ENCODE measurements at regions not wholly inside any gene's neighbourhood (a gene's known extent, or its start where the extent isn't known, plus 50 kb on each side); places are given as distances from the start of the nearest gene placed in this dataset.
"Not testable (repeated sequence)": the region's sequence is repeated elsewhere in the genome, so short reads cannot be mapped to it uniquely, and the experiment has no call there.

GRCh38 chr21:6545288-6545687, 3976.1 kb upstream of the TPTE start:
- ATAC-seq = peak; percentile 52
- not testable (repeated sequence) for H3K4me1 Mint-ChIP-seq; H3K36me3 Mint-ChIP-seq (ENCODE audit: low read depth)

DNA sequence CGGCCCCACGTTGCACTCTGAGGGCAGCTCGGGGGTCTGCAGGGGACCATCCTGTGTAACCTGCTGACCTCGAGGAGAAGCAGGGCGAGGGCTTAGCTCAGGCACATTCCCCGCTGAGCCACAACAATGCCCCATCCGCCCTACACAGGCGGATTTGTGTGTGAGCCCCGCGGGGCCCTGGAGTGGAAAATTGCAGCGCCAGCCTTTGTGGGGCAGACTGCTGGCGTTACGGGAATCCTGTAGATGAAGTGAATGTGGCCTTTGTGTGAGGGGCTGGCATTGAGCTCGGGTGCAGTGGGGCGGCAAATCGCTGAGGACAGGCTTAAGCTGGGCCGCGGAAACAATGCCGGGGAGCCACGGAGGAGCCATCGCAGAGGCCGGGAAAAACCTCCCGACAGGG, 3970.3 kb upstream of the TPTE start:
- not testable (repeated sequence) for DNase-seq (ENCODE audit: low spot score); H3K27me3 ChIP-seq (ENCODE audit: insufficient read depth); H3K4me3 ChIP-seq; H3F3A ChIP-seq (replicated peaks; ENCODE audit: low read depth); H3K27me3 Mint-ChIP-seq (ENCODE audit: insufficient read depth, low read depth, poor library complexity); H3K79me2 ChIP-seq (replicated peaks; ENCODE audit: insufficient read depth); H3K9me2 ChIP-seq (ENCODE audit: insufficient read depth); H3K4me3 Mint-ChIP-seq; H3K27ac Mint-ChIP-seq; H3K4me1 ChIP-seq (ENCODE audit: insufficient read depth); H3K4me2 ChIP-seq; H3K36me3 Mint-ChIP-seq (ENCODE audit: low read depth); H3K4me1 Mint-ChIP-seq; H3K36me3 ChIP-seq (ENCODE audit: insufficient read depth); H3K9me3 Mint-ChIP-seq; H4K20me1 ChIP-seq (replicated peaks; ENCODE audit: insufficient read depth); H2AFZ ChIP-seq; H3K27ac ChIP-seq (ENCODE audit: low read depth)
- peak; percentile 72 for ATAC-seq

More at GRCh38 chr21:6545288-6545687, 3976.1 kb upstream of the TPTE start:
- not testable (repeated sequence) for H3K4me3 Mint-ChIP-seq; H4K20me1 ChIP-seq (replicated peaks; ENCODE audit: insufficient read depth); H2AFZ ChIP-seq; H3K4me3 ChIP-seq; H3K4me1 ChIP-seq (ENCODE audit: insufficient read depth); H3K9me2 ChIP-seq (ENCODE audit: insufficient read depth); H3F3A ChIP-seq (replicated peaks; ENCODE audit: low read depth); H3K36me3 ChIP-seq (ENCODE audit: insufficient read depth); H3K9me3 Mint-ChIP-seq; H3K27me3 Mint-ChIP-seq (ENCODE audit: insufficient read depth, low read depth, poor library complexity); H3K27ac ChIP-seq (ENCODE audit: low read depth); H3K4me2 ChIP-seq; DNase-seq (ENCODE audit: low spot score); H3K79me2 ChIP-seq (replicated peaks; ENCODE audit: insufficient read depth); H3K27me3 ChIP-seq (ENCODE audit: insufficient read depth); H3K27ac Mint-ChIP-seq

DNA sequence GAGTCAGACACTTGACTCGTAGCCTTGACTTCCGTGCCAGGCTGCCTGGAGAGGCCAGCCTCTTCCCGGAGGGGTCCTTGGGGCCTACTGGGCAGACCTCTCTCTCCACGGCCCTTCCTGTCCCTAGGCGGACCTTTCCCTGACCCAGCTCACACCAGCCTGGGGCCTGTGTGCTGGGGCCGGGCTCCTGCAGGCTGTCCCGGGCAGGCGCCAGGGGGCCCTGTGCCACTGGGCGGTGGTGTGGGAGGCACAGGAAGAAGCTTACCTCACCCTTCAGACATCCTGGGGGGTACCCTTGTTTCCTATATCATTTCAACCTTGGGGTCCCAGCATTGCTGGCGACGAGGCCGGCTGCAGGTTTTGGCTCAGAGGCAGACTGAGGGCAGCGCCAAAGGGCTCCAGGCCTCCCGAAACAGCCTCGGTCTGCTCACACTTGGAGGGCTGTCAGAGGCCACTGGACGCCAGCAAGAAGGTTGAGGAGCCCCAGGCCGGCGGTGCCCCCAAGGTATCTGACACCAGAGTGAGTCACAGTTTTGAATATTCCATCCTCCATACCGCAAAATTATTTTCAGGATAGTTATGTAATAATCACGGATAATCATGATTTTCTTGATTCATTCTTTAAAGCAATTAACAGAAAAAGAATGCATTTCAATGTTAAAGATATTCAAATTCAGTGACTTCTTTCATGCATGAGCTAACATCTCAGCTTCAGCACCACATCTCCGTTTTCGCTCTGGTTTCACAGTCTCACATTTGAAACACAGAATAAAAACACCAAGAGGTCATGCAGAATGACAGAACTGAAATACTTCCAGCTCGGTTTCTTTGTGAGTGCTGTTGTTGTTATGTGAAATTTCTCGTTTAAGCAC, 3967.6 kb upstream of the TPTE start:
- H3K4me3 Mint-ChIP-seq; H3K27me3 ChIP-seq (ENCODE audit: insufficient read depth); H3F3A ChIP-seq (replicated peaks; ENCODE audit: low read depth); H3K36me3 ChIP-seq (ENCODE audit: insufficient read depth); H3K4me2 ChIP-seq; H3K4me1 ChIP-seq (ENCODE audit: insufficient read depth); H3K27me3 Mint-ChIP-seq (ENCODE audit: insufficient read depth, low read depth, poor library complexity); H3K9me3 Mint-ChIP-seq; H4K20me1 ChIP-seq (replicated peaks; ENCODE audit: insufficient read depth); H3K36me3 Mint-ChIP-seq (ENCODE audit: low read depth); ATAC-seq; H3K4me1 Mint-ChIP-seq; H3K4me3 ChIP-seq; H3K9me2 ChIP-seq (ENCODE audit: insufficient read depth); H3K27ac ChIP-seq (ENCODE audit: low read depth); H2AFZ ChIP-seq; H3K79me2 ChIP-seq (replicated peaks; ENCODE audit: insufficient read depth); DNase-seq (ENCODE audit: low spot score); H3K27ac Mint-ChIP-seq: not testable (repeated sequence)

DNA sequence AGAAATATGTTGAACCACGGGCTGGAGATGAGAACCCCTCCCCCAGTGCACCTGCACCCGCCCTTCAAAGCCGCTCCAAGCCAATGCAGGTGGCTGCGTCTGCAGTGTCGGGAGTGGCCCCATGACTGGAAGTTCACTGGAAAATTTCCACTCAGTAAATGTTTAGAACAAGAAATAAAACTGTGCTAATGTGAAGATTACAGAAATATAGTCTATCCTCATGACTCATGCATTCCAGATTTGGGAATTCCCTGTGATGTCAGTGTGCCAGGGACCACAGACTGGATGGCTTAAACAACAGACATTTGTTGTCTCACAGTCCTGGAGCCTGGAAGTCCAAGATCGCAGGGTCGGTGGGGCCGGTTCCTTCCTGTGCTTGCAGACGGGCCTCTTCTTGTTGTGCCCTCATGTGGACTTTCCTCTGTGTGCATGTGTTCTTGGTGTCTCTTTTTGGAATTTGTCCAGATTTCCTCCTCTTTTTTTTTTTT, 3967.0 kb upstream of the TPTE start:
- H3K4me2 ChIP-seq; H3K9me3 Mint-ChIP-seq; H3K27ac ChIP-seq (ENCODE audit: low read depth); H3F3A ChIP-seq (replicated peaks; ENCODE audit: low read depth); DNase-seq (ENCODE audit: low spot score); H3K4me3 ChIP-seq; H3K36me3 Mint-ChIP-seq (ENCODE audit: low read depth); ATAC-seq; H3K4me3 Mint-ChIP-seq; H3K79me2 ChIP-seq (replicated peaks; ENCODE audit: insufficient read depth); H3K27me3 Mint-ChIP-seq (ENCODE audit: insufficient read depth, low read depth, poor library complexity); H3K4me1 ChIP-seq (ENCODE audit: insufficient read depth); H3K27ac Mint-ChIP-seq; H3K36me3 ChIP-seq (ENCODE audit: insufficient read depth); H3K9me2 ChIP-seq (ENCODE audit: insufficient read depth); H2AFZ ChIP-seq; H4K20me1 ChIP-seq (replicated peaks; ENCODE audit: insufficient read depth); H3K4me1 Mint-ChIP-seq; H3K27me3 ChIP-seq (ENCODE audit: insufficient read depth): not testable (repeated sequence)

DNA sequence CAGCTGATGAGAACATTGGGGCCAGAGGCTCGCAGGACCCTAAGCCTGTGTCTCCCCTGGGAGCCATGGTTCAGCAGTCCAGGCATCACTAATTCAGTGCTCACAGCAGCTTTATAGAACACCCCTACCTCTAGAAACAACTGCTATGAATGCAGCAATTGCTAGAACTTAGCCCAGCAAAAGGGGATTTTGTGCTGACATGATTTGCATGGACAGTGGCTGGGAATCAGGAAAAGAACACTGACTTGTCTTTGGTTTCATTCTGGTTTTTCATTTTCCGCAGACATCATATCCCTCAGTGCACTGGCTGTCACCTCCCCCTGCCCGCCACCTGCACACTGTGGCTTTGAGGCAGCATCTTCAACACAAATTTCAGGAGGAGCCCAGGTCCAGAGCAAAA, 3964.9 kb upstream of the TPTE start:
- not testable (repeated sequence) for H4K20me1 ChIP-seq (replicated peaks; ENCODE audit: insufficient read depth); H3K36me3 ChIP-seq (ENCODE audit: insufficient read depth); H3K4me2 ChIP-seq; H3K4me3 ChIP-seq; H3F3A ChIP-seq (replicated peaks; ENCODE audit: low read depth); H3K9me2 ChIP-seq (ENCODE audit: insufficient read depth); H3K9me3 Mint-ChIP-seq; H3K27ac Mint-ChIP-seq; H3K4me3 Mint-ChIP-seq; DNase-seq (ENCODE audit: low spot score); H3K4me1 Mint-ChIP-seq; H3K4me1 ChIP-seq (ENCODE audit: insufficient read depth); H3K79me2 ChIP-seq (replicated peaks; ENCODE audit: insufficient read depth); H3K27ac ChIP-seq (ENCODE audit: low read depth); H2AFZ ChIP-seq; ATAC-seq; H3K36me3 Mint-ChIP-seq (ENCODE audit: low read depth); H3K27me3 Mint-ChIP-seq (ENCODE audit: insufficient read depth, low read depth, poor library complexity); H3K27me3 ChIP-seq (ENCODE audit: insufficient read depth)

DNA sequence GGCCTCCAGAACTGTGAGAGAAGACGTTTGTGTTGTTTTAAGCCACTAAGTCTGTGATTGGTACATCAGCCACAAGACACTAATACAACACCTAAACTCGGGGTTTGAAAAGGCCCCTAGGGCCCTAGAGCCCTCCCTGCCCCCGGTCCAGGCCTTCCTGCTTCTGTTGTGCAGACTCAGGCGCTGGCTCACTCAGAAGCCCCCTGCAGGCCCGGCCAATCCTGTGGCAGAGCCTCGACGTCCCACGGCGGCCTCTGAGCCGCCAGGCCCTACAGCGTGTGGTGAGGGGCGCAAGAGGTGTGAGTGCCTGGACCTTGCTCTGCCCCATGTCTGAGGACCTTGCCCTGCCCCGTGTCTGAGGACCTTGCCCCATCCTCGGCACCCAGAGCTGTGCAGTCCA, 3964.0 kb upstream of the TPTE start:
- H3K36me3 Mint-ChIP-seq (ENCODE audit: low read depth); H3K9me2 ChIP-seq (ENCODE audit: insufficient read depth); H4K20me1 ChIP-seq (replicated peaks; ENCODE audit: insufficient read depth); DNase-seq (ENCODE audit: low spot score); H3K4me1 Mint-ChIP-seq; H3K9me3 Mint-ChIP-seq; H3K4me3 ChIP-seq; H3K4me3 Mint-ChIP-seq; H3K27me3 Mint-ChIP-seq (ENCODE audit: insufficient read depth, low read depth, poor library complexity); H3K27ac Mint-ChIP-seq; H3K27me3 ChIP-seq (ENCODE audit: insufficient read depth); H3F3A ChIP-seq (replicated peaks; ENCODE audit: low read depth); H2AFZ ChIP-seq; H3K4me2 ChIP-seq; H3K36me3 ChIP-seq (ENCODE audit: insufficient read depth); H3K27ac ChIP-seq (ENCODE audit: low read depth); H3K79me2 ChIP-seq (replicated peaks; ENCODE audit: insufficient read depth); H3K4me1 ChIP-seq (ENCODE audit: insufficient read depth): not testable (repeated sequence)
- ATAC-seq = peak; percentile 63

Data from GM23338 (cell line).